Cardiac muscle cell (in vitro differentiated cells and primary cell): ENCODE measurements at regions not wholly inside any gene's neighbourhood (a gene's known extent, or its start where the extent isn't known, plus 50 kb on each side); places are given as distances from the start of the nearest gene placed in this dataset.
A peak's percentile ranks its signal among the peaks of the same experiment; 100 is the strongest.

Source experiments
- DNase-seq, 2 donors: peaks; one replicate each; pipeline versions ENCODE4 v3.0.0 to v3.0.0-alpha.2; 2010 to 2017; ENCODE audit warnings: low read depth in 1 of 2, low spot score in 1 of 2
- H3K27ac ChIP-seq: fragments of 200-600 bp; sonication (generic); 2 replicates; pipeline ENCODE4 v1.5.1; 2016
- H3K27me3 ChIP-seq: fragments of 200-600 bp; sonication (generic); 2 replicates; pipeline ENCODE4 v1.6.0; 2016; ENCODE audit warnings: control low read depth
- H3K36me3 ChIP-seq: fragments of 200-600 bp; sonication (generic); 2 replicates; pipeline ENCODE4 v1.5.1; 2016; ENCODE audit warnings: control low read depth
- H3K4me1 ChIP-seq: fragments of 200-600 bp; sonication (generic); 2 replicates; pipeline ENCODE4 v1.8.1; 2017; ENCODE audit warnings: low read depth, mild to moderate bottlenecking, mixed run types
- H3K4me3 ChIP-seq: fragments of 200-600 bp; sonication (generic); 2 replicates; pipeline ENCODE4 v1.5.1; 2016; ENCODE audit warnings: mild to moderate bottlenecking
- H3K9me3 ChIP-seq: fragments of 200-600 bp; sonication (generic); 2 replicates; pipeline ENCODE4 v1.5.1; 2017; ENCODE audit warnings: low read depth, mild to moderate bottlenecking, control low read depth
- CTCF ChIP-seq: IDR thresholded peaks from 2 replicates; pipeline ENCODE4 v1.5.1; 2012; ENCODE audit warnings: low read depth, mild to moderate bottlenecking, low read length

GRCh38 chr3:148217317-148217716, 480.4 kb upstream of the AGTR1 start:
- no peaks in the 10 kb centered on the region for H3K4me1 ChIP-seq
- H3K9me3 ChIP-seq, result no peaks in the 10 kb centered on the region
- H3K4me3 ChIP-seq, result no peak overlapping the region
- no peaks in the 10 kb centered on the region for H3K36me3 ChIP-seq
- H3K27me3 ChIP-seq, result no peaks in the 10 kb centered on the region
- no peak overlapping the region for H3K27ac ChIP-seq
- no peak for DNase-seq
- no peak for TF ChIP-seq CTCF

- Histone ChIP-seq H3K4me1 (no peaks in the 10 kb centered on the region), H3K27ac (no peak overlapping the region), H3K36me3 (no peaks in the 10 kb centered on the region), H3K27me3 (no peaks in the 10 kb centered on the region), H3K4me3 (no peak overlapping the region), H3K9me3 (no peaks in the 10 kb centered on the region)
- no peak for TF ChIP-seq CTCF
- DNase-seq, result peak in 1 of 2 donors; percentile 42
Measured at GRCh38 chr3:148218222-148218621, 479.5 kb upstream of the AGTR1 start.

GRCh38 chr3:148219999-148220398, 477.7 kb upstream of the AGTR1 start:
- H3K4me3 ChIP-seq, result no peak overlapping the region
- H3K27me3 ChIP-seq, result no peaks in the 10 kb centered on the region
- no peaks in the 10 kb centered on the region for H3K36me3 ChIP-seq
- no peaks in the 10 kb centered on the region for H3K4me1 ChIP-seq
- H3K27ac ChIP-seq, result no peak overlapping the region
- no peaks in the 10 kb centered on the region for H3K9me3 ChIP-seq
- no peak for TF ChIP-seq CTCF
- no peak for DNase-seq

- Histone ChIP-seq H3K27me3 (no peaks in the 10 kb centered on the region), H3K9me3 (no peaks in the 10 kb centered on the region), H3K36me3 (no peaks in the 10 kb centered on the region), H3K27ac (no peak overlapping the region), H3K4me1 (no peaks in the 10 kb centered on the region), H3K4me3 (no peak overlapping the region)
- no peak for TF ChIP-seq CTCF
- DNase-seq, result no peak
Measured at GRCh38 chr3:148221303-148221702, 476.4 kb upstream of the AGTR1 start.

GRCh38 chr3:148223266-148223665, 474.4 kb upstream of the AGTR1 start:
- no peaks in the 10 kb centered on the region for H3K4me1 ChIP-seq
- H3K4me3 ChIP-seq, result no peak overlapping the region
- H3K9me3 ChIP-seq, result no peaks in the 10 kb centered on the region
- no peak for DNase-seq
- H3K27ac ChIP-seq, result no peak overlapping the region
- H3K36me3 ChIP-seq, result no peaks in the 10 kb centered on the region
- H3K27me3 ChIP-seq, result no peaks in the 10 kb centered on the region
- TF ChIP-seq CTCF, result no peak

- Histone ChIP-seq H3K27ac (no peak overlapping the region), H3K9me3 (no peaks in the 10 kb centered on the region), H3K4me3 (no peak overlapping the region), H3K27me3 (no peaks in the 10 kb centered on the region), H3K4me1 (no peaks in the 10 kb centered on the region), H3K36me3 (no peaks in the 10 kb centered on the region)
- no peak for DNase-seq
- TF ChIP-seq CTCF, result no peak
Measured at GRCh38 chr3:148226246-148226645, 471.5 kb upstream of the AGTR1 start.
